ENCODE measurements at regions not wholly inside any gene's neighbourhood (a gene's known extent, or its start where the extent isn't known, plus 50 kb on each side); places are given as distances from the start of the nearest gene placed in this dataset.

- H3K4me2 ChIP-seq (ENCODE audit: low read depth, low read length, poor library complexity, severe bottlenecking) = no peak overlapping the region
Measured at GRCh38 chr6:85192596-85192995, 257.3 kb upstream of the NT5E start.

GRCh38 chr6:85192186-85192585, 257.7 kb upstream of the NT5E start:
- H3K27me3 ChIP-seq (ENCODE audit: low read length) = no peaks in the 10 kb centered on the region
- H3K36me3 ChIP-seq (ENCODE audit: insufficient read depth, low read length) = no peaks in the 10 kb centered on the region
- H3K9ac ChIP-seq (ENCODE audit: low read length) = no peak overlapping the region
- H3K4me2 ChIP-seq (ENCODE audit: low read depth, low read length, poor library complexity, severe bottlenecking) = no peak overlapping the region
- H3K9me2 ChIP-seq (replicated peaks; ENCODE audit: insufficient read depth, low read length) = no peaks in the 10 kb centered on the region
- H3K4me3 ChIP-seq (ENCODE audit: low read length) = no peak overlapping the region
- H4K20me1 ChIP-seq (ENCODE audit: insufficient read depth, low read depth, low read length) = no peaks in the 10 kb centered on the region
- no peak for DNase-seq
- no peaks in the 10 kb centered on the region for H3K9me3 ChIP-seq (ENCODE audit: low read length)
- H3K79me2 ChIP-seq (ENCODE audit: low read length) = no peaks in the 10 kb centered on the region
- H2AFZ ChIP-seq (ENCODE audit: low read length) = no peak overlapping the region
- no peak overlapping the region for H3K27ac ChIP-seq (ENCODE audit: low read length)
- no peaks in the 10 kb centered on the region for H3K4me1 ChIP-seq (ENCODE audit: low read length)

More at GRCh38 chr6:85192596-85192995, 257.3 kb upstream of the NT5E start:
- Histone ChIP-seq H4K20me1 (ENCODE audit: insufficient read depth, low read depth, low read length) (no peaks in the 10 kb centered on the region), H3K36me3 (ENCODE audit: insufficient read depth, low read length) (no peaks in the 10 kb centered on the region), H3K4me1 (ENCODE audit: low read length) (no peaks in the 10 kb centered on the region), H3K9ac (ENCODE audit: low read length) (no peak overlapping the region), H2AFZ (ENCODE audit: low read length) (no peak overlapping the region), H3K9me3 (ENCODE audit: low read length) (no peaks in the 10 kb centered on the region), H3K27me3 (ENCODE audit: low read length) (no peaks in the 10 kb centered on the region), H3K27ac (ENCODE audit: low read length) (no peak overlapping the region), H3K4me3 (ENCODE audit: low read length) (no peak overlapping the region), H3K79me2 (ENCODE audit: low read length) (no peaks in the 10 kb centered on the region), H3K9me2 (replicated peaks; ENCODE audit: insufficient read depth, low read length) (no peaks in the 10 kb centered on the region)
- no peak for DNase-seq

DNA sequence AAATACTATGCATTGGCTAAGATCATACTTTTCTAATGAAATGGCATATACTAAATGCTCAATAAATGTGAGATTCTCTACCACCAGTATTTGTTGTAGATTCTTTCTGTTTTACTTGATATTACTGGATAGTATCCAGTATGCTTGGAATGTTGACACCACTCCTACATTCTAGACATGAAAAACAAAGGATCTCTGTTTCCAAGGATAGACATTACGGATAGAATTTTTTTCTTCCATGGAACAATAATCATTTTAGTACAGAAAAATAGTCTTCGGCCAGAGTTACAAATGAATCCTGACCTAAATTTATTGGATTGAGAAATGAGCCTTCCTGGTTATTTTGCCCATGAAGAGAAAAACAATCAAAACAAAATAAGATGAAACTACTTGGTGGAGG, 258.2 kb upstream of the NT5E start:
- DNase-seq = no peak
- Histone ChIP-seq H3K27me3 (ENCODE audit: low read length) (no peaks in the 10 kb centered on the region), H3K27ac (ENCODE audit: low read length) (no peak overlapping the region), H4K20me1 (ENCODE audit: insufficient read depth, low read depth, low read length) (no peaks in the 10 kb centered on the region), H2AFZ (ENCODE audit: low read length) (no peak overlapping the region), H3K9me2 (replicated peaks; ENCODE audit: insufficient read depth, low read length) (no peaks in the 10 kb centered on the region), H3K4me1 (ENCODE audit: low read length) (no peaks in the 10 kb centered on the region), H3K9ac (ENCODE audit: low read length) (no peak overlapping the region), H3K4me3 (ENCODE audit: low read length) (no peak overlapping the region), H3K79me2 (ENCODE audit: low read length) (no peaks in the 10 kb centered on the region), H3K4me2 (ENCODE audit: low read depth, low read length, poor library complexity, severe bottlenecking) (no peak overlapping the region), H3K9me3 (ENCODE audit: low read length) (no peaks in the 10 kb centered on the region), H3K36me3 (ENCODE audit: insufficient read depth, low read length) (no peaks in the 10 kb centered on the region)

GRCh38 chr6:85186546-85187175, 263.2 kb upstream of the NT5E start:
- Histone ChIP-seq H3K27ac (ENCODE audit: low read length) (no peak overlapping the region), H3K79me2 (ENCODE audit: low read length) (no peaks in the 10 kb centered on the region), H3K36me3 (ENCODE audit: insufficient read depth, low read length) (no peaks in the 10 kb centered on the region), H4K20me1 (ENCODE audit: insufficient read depth, low read depth, low read length) (no peaks in the 10 kb centered on the region), H3K4me2 (ENCODE audit: low read depth, low read length, poor library complexity, severe bottlenecking) (no peak overlapping the region), H3K9ac (ENCODE audit: low read length) (no peak overlapping the region), H3K4me1 (ENCODE audit: low read length) (no peaks in the 10 kb centered on the region), H3K9me3 (ENCODE audit: low read length) (no peaks in the 10 kb centered on the region), H2AFZ (ENCODE audit: low read length) (no peak overlapping the region), H3K9me2 (replicated peaks; ENCODE audit: insufficient read depth, low read length) (no peaks in the 10 kb centered on the region), H3K27me3 (ENCODE audit: low read length) (no peaks in the 10 kb centered on the region), H3K4me3 (ENCODE audit: low read length) (no peak overlapping the region)
- no peak for DNase-seq

DNA sequence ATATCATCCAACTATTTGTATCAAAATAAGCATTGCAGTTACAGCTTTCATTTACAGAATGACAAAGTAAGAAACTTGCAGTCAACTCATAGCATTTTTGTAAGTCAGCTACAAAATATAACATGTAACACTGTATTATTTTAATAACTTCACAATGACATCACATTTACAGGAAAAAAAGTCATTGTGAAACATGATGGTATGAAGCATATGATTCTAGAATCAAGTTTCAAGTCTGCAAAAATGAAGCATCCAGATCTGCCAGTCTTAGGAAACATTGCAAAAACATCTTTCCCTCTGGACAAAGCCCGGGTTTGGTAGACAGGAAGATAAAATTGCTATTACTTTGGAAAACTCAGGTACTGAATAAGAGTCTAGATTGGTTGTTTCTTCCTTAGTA, 263.9 kb upstream of the NT5E start:
- no peaks in the 10 kb centered on the region for H3K27me3 ChIP-seq (ENCODE audit: low read length)
- no peak overlapping the region for H3K9ac ChIP-seq (ENCODE audit: low read length)
- no peaks in the 10 kb centered on the region for H3K9me3 ChIP-seq (ENCODE audit: low read length)
- H3K79me2 ChIP-seq (ENCODE audit: low read length) = no peaks in the 10 kb centered on the region
- no peak overlapping the region for H3K27ac ChIP-seq (ENCODE audit: low read length)
- no peaks in the 10 kb centered on the region for H4K20me1 ChIP-seq (ENCODE audit: insufficient read depth, low read depth, low read length)
- DNase-seq = no peak
- H3K4me3 ChIP-seq (ENCODE audit: low read length) = no peak overlapping the region
- no peak overlapping the region for H2AFZ ChIP-seq (ENCODE audit: low read length)
- H3K36me3 ChIP-seq (ENCODE audit: insufficient read depth, low read length) = no peaks in the 10 kb centered on the region
- no peaks in the 10 kb centered on the region for H3K4me1 ChIP-seq (ENCODE audit: low read length)
- no peak overlapping the region for H3K4me2 ChIP-seq (ENCODE audit: low read depth, low read length, poor library complexity, severe bottlenecking)
- no peaks in the 10 kb centered on the region for H3K9me2 ChIP-seq (replicated peaks; ENCODE audit: insufficient read depth, low read length)

- no peak overlapping the region for H2AFZ ChIP-seq (ENCODE audit: low read length)
- no peaks in the 10 kb centered on the region for H3K9me2 ChIP-seq (replicated peaks; ENCODE audit: insufficient read depth, low read length)
- H3K4me3 ChIP-seq (ENCODE audit: low read length) = no peak overlapping the region
- H3K79me2 ChIP-seq (ENCODE audit: low read length) = no peaks in the 10 kb centered on the region
- H3K4me2 ChIP-seq (ENCODE audit: low read depth, low read length, poor library complexity, severe bottlenecking) = no peak overlapping the region
- H3K36me3 ChIP-seq (ENCODE audit: insufficient read depth, low read length) = no peaks in the 10 kb centered on the region
- H3K27me3 ChIP-seq (ENCODE audit: low read length) = no peaks in the 10 kb centered on the region
- H3K9me3 ChIP-seq (ENCODE audit: low read length) = no peaks in the 10 kb centered on the region
- H4K20me1 ChIP-seq (ENCODE audit: insufficient read depth, low read depth, low read length) = no peaks in the 10 kb centered on the region
- no peaks in the 10 kb centered on the region for H3K4me1 ChIP-seq (ENCODE audit: low read length)
- no peak overlapping the region for H3K9ac ChIP-seq (ENCODE audit: low read length)
- no peak for DNase-seq
- no peak overlapping the region for H3K27ac ChIP-seq (ENCODE audit: low read length)
Measured at GRCh38 chr6:85183841-85184240, 266.0 kb upstream of the NT5E start.

- Histone ChIP-seq H3K9me3 (ENCODE audit: low read length) (no peaks in the 10 kb centered on the region), H3K36me3 (ENCODE audit: insufficient read depth, low read length) (no peaks in the 10 kb centered on the region), H2AFZ (ENCODE audit: low read length) (no peak overlapping the region), H4K20me1 (ENCODE audit: insufficient read depth, low read depth, low read length) (no peaks in the 10 kb centered on the region), H3K4me2 (ENCODE audit: low read depth, low read length, poor library complexity, severe bottlenecking) (no peak overlapping the region), H3K27me3 (ENCODE audit: low read length) (no peaks in the 10 kb centered on the region), H3K9ac (ENCODE audit: low read length) (no peak overlapping the region), H3K4me1 (ENCODE audit: low read length) (no peaks in the 10 kb centered on the region), H3K79me2 (ENCODE audit: low read length) (no peaks in the 10 kb centered on the region), H3K9me2 (replicated peaks; ENCODE audit: insufficient read depth, low read length) (no peaks in the 10 kb centered on the region), H3K4me3 (ENCODE audit: low read length) (no peak overlapping the region), H3K27ac (ENCODE audit: low read length) (no peak overlapping the region)
- DNase-seq = no peak
Measured at GRCh38 chr6:85172705-85173104, 277.2 kb upstream of the NT5E start.

GRCh38 chr6:85172161-85172560, 277.7 kb upstream of the NT5E start:
- no peaks in the 10 kb centered on the region for H3K27me3 ChIP-seq (ENCODE audit: low read length)
- H3K79me2 ChIP-seq (ENCODE audit: low read length) = no peaks in the 10 kb centered on the region
- no peaks in the 10 kb centered on the region for H3K4me1 ChIP-seq (ENCODE audit: low read length)
- no peaks in the 10 kb centered on the region for H3K9me2 ChIP-seq (replicated peaks; ENCODE audit: insufficient read depth, low read length)
- H2AFZ ChIP-seq (ENCODE audit: low read length) = no peak overlapping the region
- no peak overlapping the region for H3K27ac ChIP-seq (ENCODE audit: low read length)
- no peak for DNase-seq
- no peaks in the 10 kb centered on the region for H3K9me3 ChIP-seq (ENCODE audit: low read length)
- H4K20me1 ChIP-seq (ENCODE audit: insufficient read depth, low read depth, low read length) = no peaks in the 10 kb centered on the region
- H3K9ac ChIP-seq (ENCODE audit: low read length) = no peak overlapping the region
- no peak overlapping the region for H3K4me2 ChIP-seq (ENCODE audit: low read depth, low read length, poor library complexity, severe bottlenecking)
- no peak overlapping the region for H3K4me3 ChIP-seq (ENCODE audit: low read length)
- no peaks in the 10 kb centered on the region for H3K36me3 ChIP-seq (ENCODE audit: insufficient read depth, low read length)

- H3K4me1 ChIP-seq (ENCODE audit: low read length) = no peaks in the 10 kb centered on the region
- no peak overlapping the region for H2AFZ ChIP-seq (ENCODE audit: low read length)
- H3K4me3 ChIP-seq (ENCODE audit: low read length) = no peak overlapping the region
- H3K9me3 ChIP-seq (ENCODE audit: low read length) = no peaks in the 10 kb centered on the region
- no peak overlapping the region for H3K9ac ChIP-seq (ENCODE audit: low read length)
- no peaks in the 10 kb centered on the region for H3K27me3 ChIP-seq (ENCODE audit: low read length)
- no peaks in the 10 kb centered on the region for H3K9me2 ChIP-seq (replicated peaks; ENCODE audit: insufficient read depth, low read length)
- H3K79me2 ChIP-seq (ENCODE audit: low read length) = no peaks in the 10 kb centered on the region
- H4K20me1 ChIP-seq (ENCODE audit: insufficient read depth, low read depth, low read length) = no peaks in the 10 kb centered on the region
- no peak for DNase-seq
- H3K27ac ChIP-seq (ENCODE audit: low read length) = no peak overlapping the region
- H3K36me3 ChIP-seq (ENCODE audit: insufficient read depth, low read length) = no peaks in the 10 kb centered on the region
- no peak overlapping the region for H3K4me2 ChIP-seq (ENCODE audit: low read depth, low read length, poor library complexity, severe bottlenecking)
Measured at GRCh38 chr6:85169189-85169588, 280.7 kb upstream of the NT5E start.

Measured in Karpas-422 (cell line).